ENCODE measurements at regions not wholly inside any gene's neighbourhood (a gene's known extent, or its start where the extent isn't known, plus 50 kb on each side); places are given as distances from the start of the nearest gene placed in this dataset.

GRCh38 chr2:142672698-142673097 is 204.8 kb upstream of the KYNU start:
- TF ChIP-seq CHD2 (IDR thresholded peaks at IDR 0.05; ENCODE audit: low read length, partially characterized antibody), result no peak
- no peak for TF ChIP-seq MAX (IDR thresholded peaks at IDR 0.05)
- TF ChIP-seq MAZ (IDR thresholded peaks at IDR 0.05; ENCODE audit: borderline replicate concordance, low read depth, low read length), result no peak
- TF ChIP-seq POLR2A (IDR thresholded peaks at IDR 0.05; ENCODE audit: low read length), result no peak

All from A549 (cell line).